SK-N-SH (cell line): ENCODE measurements at regions not wholly inside any gene's neighbourhood (a gene's known extent, or its start where the extent isn't known, plus 50 kb on each side); places are given as distances from the start of the nearest gene placed in this dataset.

Experiments used
- CTCF ChIA-PET: fragments of 300-600, 350-600 bp; formaldehyde crosslinking; extraction: SDS; loops from one replicate; lab custom pipeline; 2021; lab: Yijun Ruan, JAX
- POLR2A ChIA-PET: fragments of 350-600 bp; sonication (Branson Sonifier 250); formaldehyde crosslinking; extraction: SDS; loops from one replicate; lab custom pipeline; 2020; ENCODE audit warnings: antibody characterized with exemption, inconsistent platforms; lab: Yijun Ruan, JAX
- DNase-seq: peaks from one replicate; pipeline ENCODE4 v3.0.0; 2012
- H2AFZ ChIP-seq: fragments of 200-600 bp; sonication (generic); 2 replicates; pipeline ENCODE4 v1.8.1; 2016; ENCODE audit warnings: antibody characterized with exemption, mild to moderate bottlenecking, low read depth
- H3F3A ChIP-seq: fragments of 200-600 bp; sonication (generic); replicated peaks from 2 replicates; pipeline ENCODE3; 2016; ENCODE audit warnings: antibody characterized with exemption, mild to moderate bottlenecking; ENCODE audit not compliant: insufficient read depth
- H3K27ac ChIP-seq, 2 experiments: fragments of 200-500 bp in 1 of 2; fragments of 200-600 bp in 1 of 2; sonication (Bioruptor generic) in 1 of 2; sonication (generic), shearing (Covaris generic) in 1 of 2; 2 replicates each; pipeline versions ENCODE4 v1.5.1 to v1.6.1; 2014 to 2016; ENCODE audit warnings: low read depth in 2 of 2, inconsistent platforms in 1 of 2, low read length in 1 of 2, mild to moderate bottlenecking in 1 of 2, mixed read lengths in 1 of 2
- H3K27me3 ChIP-seq: fragments of 200-600 bp; sonication (generic), shearing (Covaris generic); 2 replicates; pipeline ENCODE4 v1.6.1; 2016; ENCODE audit warnings: mixed run types; ENCODE audit not compliant: insufficient read depth
- H3K36me3 ChIP-seq, 2 experiments: fragments of 200-500 bp in 1 of 2; fragments of 200-600 bp in 1 of 2; sonication (Bioruptor generic) in 1 of 2; sonication (generic) in 1 of 2; replicated peaks in 1 of 2; 2 replicates each; pipeline versions ENCODE3 to v1.5.1; 2014 to 2016; ENCODE audit warnings: low read length in 1 of 2, mild to moderate bottlenecking in 1 of 2; ENCODE audit not compliant: insufficient read depth in 2 of 2, control insufficient read depth in 1 of 2
- H3K4me1 ChIP-seq, 2 experiments: fragments of 200-500 bp in 1 of 2; fragments of 200-600 bp in 1 of 2; sonication (Bioruptor generic) in 1 of 2; sonication (generic), shearing (Covaris generic) in 1 of 2; 2 replicates each; pipeline versions ENCODE4 v1.5.1 to v1.6.1; 2014 to 2016; ENCODE audit warnings: low read depth in 1 of 2, low read length in 1 of 2, mixed run types in 1 of 2; ENCODE audit not compliant: insufficient read depth in 2 of 2, control insufficient read depth in 1 of 2
- H3K4me2 ChIP-seq: fragments of 200-600 bp; sonication (generic), shearing (Covaris generic); 2 replicates; pipeline ENCODE4 v1.6.1; 2017; ENCODE audit warnings: mixed run types
- H3K4me3 ChIP-seq, 2 experiments: fragments of 200-500 bp in 1 of 2; fragments of 200-600 bp in 1 of 2; sonication (Bioruptor generic) in 1 of 2; sonication (generic), shearing (Covaris generic) in 1 of 2; 2 replicates each; pipeline versions ENCODE4 v1.5.1 to v1.8.1; 2014 to 2016; ENCODE audit warnings: low read depth in 2 of 2, inconsistent platforms in 1 of 2, low read length in 1 of 2, mild to moderate bottlenecking in 1 of 2, mixed read lengths in 1 of 2, moderate library complexity in 1 of 2
- H3K79me2 ChIP-seq: fragments of 200-600 bp; sonication (generic); 2 replicates; pipeline ENCODE4 v1.8.1; 2017; ENCODE audit warnings: mild to moderate bottlenecking; ENCODE audit not compliant: insufficient read depth
- H3K9ac ChIP-seq: fragments of 200-600 bp; sonication (generic); 2 replicates; pipeline ENCODE4 v1.6.1; 2017; ENCODE audit warnings: mixed run types
- H3K9me2 ChIP-seq: fragments of 200-600 bp; sonication (generic); 2 replicates; pipeline ENCODE4 v1.6.1; 2017; ENCODE audit warnings: mixed run types
- H3K9me3 ChIP-seq: fragments of 200-600 bp; sonication (generic); 2 replicates; pipeline ENCODE4 v1.6.1; 2017; ENCODE audit warnings: mixed run types, mild to moderate bottlenecking, moderate library complexity
- H4K20me1 ChIP-seq: fragments of 200-600 bp; sonication (generic); 2 replicates; pipeline ENCODE4 v1.6.1; 2017; ENCODE audit warnings: mild to moderate bottlenecking, mixed run types; ENCODE audit not compliant: insufficient read depth
- ELF1 ChIP-seq: IDR thresholded peaks from 2 replicates; pipeline ENCODE4 v1.4.0; 2012
- FOXM1 ChIP-seq: IDR thresholded peaks from 2 replicates; pipeline ENCODE4 v1.4.0; 2012; ENCODE audit warnings: low read depth, mild to moderate bottlenecking
- GATA2 ChIP-seq: sonication (generic); formaldehyde crosslinking; IDR thresholded peaks from 2 replicates; pipeline ENCODE4 v1.5.0; 2020; ENCODE audit warnings: mild to moderate bottlenecking, missing genetic modification reagents
- JUND ChIP-seq: IDR thresholded peaks from 2 replicates; pipeline ENCODE4 v1.4.0; 2012
- MEF2A ChIP-seq: IDR thresholded peaks from 2 replicates; pipeline ENCODE4 v1.4.0; 2012; ENCODE audit warnings: low read depth, borderline replicate concordance
- NFIC ChIP-seq: IDR thresholded peaks from 2 replicates; pipeline ENCODE4 v1.4.0; 2012; ENCODE audit warnings: borderline replicate concordance
- NRF1 ChIP-seq: IDR thresholded peaks from 2 replicates; pipeline ENCODE4 v1.6.1; 2012; ENCODE audit warnings: low read depth, mild to moderate bottlenecking, low read length
- RCOR1 ChIP-seq: fragments of 150-350 bp; IDR thresholded peaks from 2 replicates; pipeline ENCODE4 v1.6.1; 2017; ENCODE audit warnings: antibody characterized with exemption, low read length
- SMC3 ChIP-seq: IDR thresholded peaks from 2 replicates; pipeline ENCODE4 v1.6.1; 2012; ENCODE audit warnings: low read depth, low read length, improper control_type of control experiment
- TAF1 ChIP-seq: IDR thresholded peaks from 2 replicates; pipeline ENCODE4 v1.6.1; 2012; ENCODE audit warnings: low read depth, mild to moderate bottlenecking, low read length, moderate library complexity, borderline replicate concordance
- TCF12 ChIP-seq: IDR thresholded peaks from 2 replicates; pipeline ENCODE4 v1.4.0; 2012
- TEAD4 ChIP-seq: IDR thresholded peaks from 2 replicates; pipeline ENCODE4 v1.4.0; 2012; ENCODE audit warnings: mild to moderate bottlenecking, borderline replicate concordance; ENCODE audit not compliant: insufficient read depth
- YY1 ChIP-seq: IDR thresholded peaks from 2 replicates; pipeline ENCODE4 v1.4.0; 2012; ENCODE audit warnings: low read depth, mild to moderate bottlenecking
- WGBS: methylation state at CpG from one replicate; pipeline ENCODE4 v1.1.6; 2017; ENCODE audit warnings: low lambda C conversion rate; 5-methylcytosine and 5-hydroxymethylcytosine counted together
- TF ChIP-seq, protein P1 (sequence below): IDR thresholded peaks from 2 replicates; pipeline ENCODE4 v1.4.0; 2012; ENCODE audit warnings: low read depth, borderline replicate concordance
- TF ChIP-seq, protein P2 (sequence below): IDR thresholded peaks from 2 replicates; pipeline ENCODE4 v1.6.1; 2012; ENCODE audit warnings: mild to moderate bottlenecking, low read depth, low read length, moderate library complexity
- TF ChIP-seq, protein P3 (sequence below): IDR thresholded peaks from 2 replicates; pipeline ENCODE4; 2012
- TF ChIP-seq, protein P4 (sequence below): IDR thresholded peaks from 2 replicates; pipeline ENCODE4 v1.4.0; 2012; ENCODE audit warnings: low read depth, borderline replicate concordance

DNA sequence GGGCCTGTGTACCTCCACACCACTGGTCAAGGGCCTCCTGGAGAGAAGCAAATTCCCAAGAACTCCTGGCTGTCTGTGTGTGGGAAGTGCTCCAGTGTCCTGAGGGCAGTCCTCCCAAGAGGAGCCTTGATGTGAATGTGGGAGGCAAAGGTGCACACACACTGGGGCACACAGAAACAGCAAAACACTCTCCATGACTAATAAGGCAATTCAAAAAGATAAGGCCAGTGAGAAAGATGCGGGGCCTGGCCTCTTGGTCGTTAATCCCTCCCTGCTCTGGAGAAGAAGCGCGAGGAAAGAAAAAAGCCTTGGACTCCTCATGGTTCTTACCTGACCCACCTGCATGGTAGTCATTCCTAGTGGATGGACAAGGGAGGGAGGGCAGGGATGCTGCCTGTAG, 373.2 kb downstream of the SLC4A3 start:
- no peak overlapping the region for H3K4me3 ChIP-seq
- H3K4me1 ChIP-seq, result peaks cover 0 to 19% of the 10 kb centered on the region in 2 experiments; a peak in 2 of 4 replicates
- no peaks in the 10 kb centered on the region for H3F3A ChIP-seq
- H3K9me3 ChIP-seq, result no peaks in the 10 kb centered on the region
- no peak for DNase-seq
- H3K4me2 ChIP-seq, result no peak overlapping the region
- H4K20me1 ChIP-seq, result no peaks in the 10 kb centered on the region
- TF ChIP-seq SMC3 (no peak), FOXM1 (no peak), TEAD4 (no peak), NFIC (no peak), YY1 (no peak), MEF2A (no peak), JUND (no peak), RCOR1 (no peak), ELF1 (no peak), TAF1 (no peak), TCF12 (no peak), NRF1 (no peak), GATA2 (no peak)
- TF ChIP-seq, protein P1, sequence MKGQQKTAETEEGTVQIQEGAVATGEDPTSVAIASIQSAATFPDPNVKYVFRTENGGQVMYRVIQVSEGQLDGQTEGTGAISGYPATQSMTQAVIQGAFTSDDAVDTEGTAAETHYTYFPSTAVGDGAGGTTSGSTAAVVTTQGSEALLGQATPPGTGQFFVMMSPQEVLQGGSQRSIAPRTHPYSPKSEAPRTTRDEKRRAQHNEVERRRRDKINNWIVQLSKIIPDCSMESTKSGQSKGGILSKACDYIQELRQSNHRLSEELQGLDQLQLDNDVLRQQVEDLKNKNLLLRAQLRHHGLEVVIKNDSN, result no peak
- TF ChIP-seq, protein P2, sequence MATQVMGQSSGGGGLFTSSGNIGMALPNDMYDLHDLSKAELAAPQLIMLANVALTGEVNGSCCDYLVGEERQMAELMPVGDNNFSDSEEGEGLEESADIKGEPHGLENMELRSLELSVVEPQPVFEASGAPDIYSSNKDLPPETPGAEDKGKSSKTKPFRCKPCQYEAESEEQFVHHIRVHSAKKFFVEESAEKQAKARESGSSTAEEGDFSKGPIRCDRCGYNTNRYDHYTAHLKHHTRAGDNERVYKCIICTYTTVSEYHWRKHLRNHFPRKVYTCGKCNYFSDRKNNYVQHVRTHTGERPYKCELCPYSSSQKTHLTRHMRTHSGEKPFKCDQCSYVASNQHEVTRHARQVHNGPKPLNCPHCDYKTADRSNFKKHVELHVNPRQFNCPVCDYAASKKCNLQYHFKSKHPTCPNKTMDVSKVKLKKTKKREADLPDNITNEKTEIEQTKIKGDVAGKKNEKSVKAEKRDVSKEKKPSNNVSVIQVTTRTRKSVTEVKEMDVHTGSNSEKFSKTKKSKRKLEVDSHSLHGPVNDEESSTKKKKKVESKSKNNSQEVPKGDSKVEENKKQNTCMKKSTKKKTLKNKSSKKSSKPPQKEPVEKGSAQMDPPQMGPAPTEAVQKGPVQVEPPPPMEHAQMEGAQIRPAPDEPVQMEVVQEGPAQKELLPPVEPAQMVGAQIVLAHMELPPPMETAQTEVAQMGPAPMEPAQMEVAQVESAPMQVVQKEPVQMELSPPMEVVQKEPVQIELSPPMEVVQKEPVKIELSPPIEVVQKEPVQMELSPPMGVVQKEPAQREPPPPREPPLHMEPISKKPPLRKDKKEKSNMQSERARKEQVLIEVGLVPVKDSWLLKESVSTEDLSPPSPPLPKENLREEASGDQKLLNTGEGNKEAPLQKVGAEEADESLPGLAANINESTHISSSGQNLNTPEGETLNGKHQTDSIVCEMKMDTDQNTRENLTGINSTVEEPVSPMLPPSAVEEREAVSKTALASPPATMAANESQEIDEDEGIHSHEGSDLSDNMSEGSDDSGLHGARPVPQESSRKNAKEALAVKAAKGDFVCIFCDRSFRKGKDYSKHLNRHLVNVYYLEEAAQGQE, result no peak
- TF ChIP-seq, protein P3, sequence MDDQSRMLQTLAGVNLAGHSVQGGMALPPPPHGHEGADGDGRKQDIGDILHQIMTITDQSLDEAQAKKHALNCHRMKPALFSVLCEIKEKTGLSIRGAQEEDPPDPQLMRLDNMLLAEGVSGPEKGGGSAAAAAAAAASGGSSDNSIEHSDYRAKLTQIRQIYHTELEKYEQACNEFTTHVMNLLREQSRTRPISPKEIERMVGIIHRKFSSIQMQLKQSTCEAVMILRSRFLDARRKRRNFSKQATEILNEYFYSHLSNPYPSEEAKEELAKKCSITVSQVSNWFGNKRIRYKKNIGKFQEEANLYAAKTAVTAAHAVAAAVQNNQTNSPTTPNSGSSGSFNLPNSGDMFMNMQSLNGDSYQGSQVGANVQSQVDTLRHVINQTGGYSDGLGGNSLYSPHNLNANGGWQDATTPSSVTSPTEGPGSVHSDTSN, result no peak
- TF ChIP-seq, protein P4, sequence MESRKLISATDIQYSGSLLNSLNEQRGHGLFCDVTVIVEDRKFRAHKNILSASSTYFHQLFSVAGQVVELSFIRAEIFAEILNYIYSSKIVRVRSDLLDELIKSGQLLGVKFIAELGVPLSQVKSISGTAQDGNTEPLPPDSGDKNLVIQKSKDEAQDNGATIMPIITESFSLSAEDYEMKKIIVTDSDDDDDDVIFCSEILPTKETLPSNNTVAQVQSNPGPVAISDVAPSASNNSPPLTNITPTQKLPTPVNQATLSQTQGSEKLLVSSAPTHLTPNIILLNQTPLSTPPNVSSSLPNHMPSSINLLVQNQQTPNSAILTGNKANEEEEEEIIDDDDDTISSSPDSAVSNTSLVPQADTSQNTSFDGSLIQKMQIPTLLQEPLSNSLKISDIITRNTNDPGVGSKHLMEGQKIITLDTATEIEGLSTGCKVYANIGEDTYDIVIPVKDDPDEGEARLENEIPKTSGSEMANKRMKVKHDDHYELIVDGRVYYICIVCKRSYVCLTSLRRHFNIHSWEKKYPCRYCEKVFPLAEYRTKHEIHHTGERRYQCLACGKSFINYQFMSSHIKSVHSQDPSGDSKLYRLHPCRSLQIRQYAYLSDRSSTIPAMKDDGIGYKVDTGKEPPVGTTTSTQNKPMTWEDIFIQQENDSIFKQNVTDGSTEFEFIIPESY, result no peak
- no peaks in the 10 kb centered on the region for H3K79me2 ChIP-seq
- CTCF ChIA-PET, result no interaction called here
- H3K9ac ChIP-seq, result no peak overlapping the region
- H3K36me3 ChIP-seq, result no peaks in the 10 kb centered on the region
- H3K27ac ChIP-seq, result no peak overlapping the region
- no peaks in the 10 kb centered on the region; the same call in 1 of the 2 replicates for H3K27me3 ChIP-seq
- H2AFZ ChIP-seq, result no peak overlapping the region
- 66% methylated on average over 4 of the region's 4 CpGs for WGBS
- POLR2A ChIA-PET, result no interaction called here
- H3K9me2 ChIP-seq, result no peaks in the 10 kb centered on the region
